ENCODE measurements at regions not wholly inside any gene's neighbourhood (a gene's known extent, or its start where the extent isn't known, plus 50 kb on each side); places are given as distances from the start of the nearest gene placed in this dataset.
"Not testable (repeated sequence)": the region's sequence is repeated elsewhere in the genome, so short reads cannot be mapped to it uniquely, and the experiment has no call there.

DNA sequence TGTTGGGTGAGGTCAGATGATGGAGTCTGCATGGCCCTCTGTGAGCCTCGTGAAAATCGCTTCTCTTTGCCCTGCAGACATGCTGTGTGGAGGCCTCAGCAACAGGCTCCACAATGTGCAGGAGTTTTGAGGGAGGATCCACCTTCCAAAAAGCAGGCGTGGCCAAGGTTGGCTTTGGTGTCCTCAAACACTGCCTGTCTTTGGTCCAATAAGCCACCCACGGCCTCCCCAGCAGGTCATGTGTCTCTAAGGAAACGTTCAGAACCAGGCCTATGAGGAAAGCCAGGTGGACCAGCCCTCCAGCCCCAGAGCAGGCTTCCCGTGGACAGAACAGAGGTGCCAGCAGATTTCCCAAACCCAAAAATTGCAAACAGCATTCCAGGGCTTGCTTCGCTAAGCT, 340.7 kb upstream of the IRX2 start:
- no peaks in the 10 kb centered on the region for H3K27me3 ChIP-seq (replicated peaks; ENCODE audit: insufficient read depth)
- no peak for DNase-seq (ENCODE audit: low spot score)
- H3K36me3 ChIP-seq: no peaks in the 10 kb centered on the region
- no peak overlapping the region for H3K27ac ChIP-seq
- TF ChIP-seq CTCF (IDR thresholded peaks at IDR 0.05): no peak
- no peak overlapping the region for H3K4me3 ChIP-seq
- ATAC-seq (ENCODE audit: insufficient number of reproducible peaks, low FRiP score, low read depth): no peak
- H3K4me1 ChIP-seq (ENCODE audit: control insufficient read depth in 1 of 2, low read depth in 2 of 2): no peaks in the 10 kb centered on the region
- H3K9me3 ChIP-seq: no peaks in the 10 kb centered on the region

DNA sequence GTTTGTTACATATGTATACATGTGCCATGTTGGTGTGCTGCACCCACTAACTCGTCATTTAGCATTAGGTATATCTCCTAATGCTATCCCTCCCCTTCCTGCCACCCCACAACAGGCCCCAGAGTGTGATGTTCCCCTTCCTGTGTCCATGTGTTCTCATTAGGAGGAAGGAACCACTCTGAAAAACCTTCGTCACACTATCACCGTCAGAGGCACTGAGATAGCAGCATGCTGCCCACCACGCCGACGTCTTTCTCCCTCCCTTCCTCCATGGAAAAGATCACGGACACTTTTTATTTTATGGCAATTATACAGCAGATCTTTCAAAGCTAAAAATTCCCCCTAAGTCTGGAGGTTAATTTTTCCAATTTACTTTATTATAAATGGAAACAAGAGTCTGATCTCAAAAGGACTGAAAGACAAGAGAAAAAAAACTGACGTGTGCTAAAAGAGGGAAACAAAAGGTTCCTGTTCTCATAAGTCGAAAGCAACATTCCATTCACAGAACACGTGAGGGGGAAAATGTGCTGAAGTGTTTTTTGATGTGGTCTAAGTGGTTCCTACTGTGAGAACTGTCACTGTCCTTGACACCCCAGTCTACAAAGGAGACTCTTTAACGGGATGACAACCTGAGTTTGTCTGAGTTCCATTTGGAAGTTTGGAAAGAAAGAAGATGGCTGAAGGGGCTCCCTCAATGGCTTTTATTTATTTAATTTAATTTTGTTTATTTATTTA, 339.7 kb upstream of the IRX2 start:
- Histone ChIP-seq H3K27ac (no peak overlapping the region), H3K27me3 (replicated peaks; ENCODE audit: insufficient read depth) (no peaks in the 10 kb centered on the region), H3K4me3 (no peak overlapping the region), H3K36me3 (no peaks in the 10 kb centered on the region), H3K9me3 (no peaks in the 10 kb centered on the region), H3K4me1 (ENCODE audit: control insufficient read depth in 1 of 2, low read depth in 2 of 2) (no peaks in the 10 kb centered on the region)
- ATAC-seq (ENCODE audit: insufficient number of reproducible peaks, low FRiP score, low read depth) (no peak), DNase-seq (ENCODE audit: low spot score) (no peak)
- no peak for TF ChIP-seq CTCF (IDR thresholded peaks at IDR 0.05)

DNA sequence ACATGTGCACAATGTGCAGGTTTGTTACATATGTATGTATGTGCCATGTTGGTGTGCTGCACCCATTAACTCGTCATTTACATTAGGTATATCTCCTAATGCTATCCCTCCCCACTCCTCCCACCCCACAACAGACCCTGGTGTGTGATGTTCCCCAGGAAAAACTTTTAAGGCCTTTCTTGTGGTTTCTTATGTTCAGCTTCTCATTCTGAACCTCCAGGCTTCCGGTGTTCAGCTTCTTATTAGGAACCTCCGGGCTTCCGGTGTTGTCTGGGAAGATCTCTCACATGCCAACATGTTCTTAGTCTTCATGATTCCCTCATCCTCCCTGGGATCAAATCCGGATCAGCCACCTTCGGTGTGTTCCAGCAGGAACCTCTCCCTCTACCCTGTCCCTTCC, 338.8 kb upstream of the IRX2 start:
- H3K4me3 ChIP-seq; DNase-seq (ENCODE audit: low spot score); H3K27me3 ChIP-seq (replicated peaks; ENCODE audit: insufficient read depth); H3K27ac ChIP-seq; H3K9me3 ChIP-seq; H3K4me1 ChIP-seq (ENCODE audit: control insufficient read depth in 1 of 2, low read depth in 2 of 2); H3K36me3 ChIP-seq; ATAC-seq (ENCODE audit: insufficient number of reproducible peaks, low FRiP score, low read depth): not testable (repeated sequence)

GRCh38 chr5:3080366-3080765, 328.9 kb upstream of the IRX2 start:
- ATAC-seq (ENCODE audit: insufficient number of reproducible peaks, low FRiP score, low read depth): no peak
- H3K4me3 ChIP-seq: no peak overlapping the region
- H3K36me3 ChIP-seq: no peaks in the 10 kb centered on the region
- no peak overlapping the region for H3K27ac ChIP-seq
- no peaks in the 10 kb centered on the region for H3K9me3 ChIP-seq
- no peak for DNase-seq (ENCODE audit: low spot score)
- no peaks in the 10 kb centered on the region for H3K27me3 ChIP-seq (replicated peaks; ENCODE audit: insufficient read depth)
- H3K4me1 ChIP-seq (ENCODE audit: control insufficient read depth in 1 of 2, low read depth in 2 of 2): no peaks in the 10 kb centered on the region
- no peak for TF ChIP-seq CTCF (IDR thresholded peaks at IDR 0.05)

DNA sequence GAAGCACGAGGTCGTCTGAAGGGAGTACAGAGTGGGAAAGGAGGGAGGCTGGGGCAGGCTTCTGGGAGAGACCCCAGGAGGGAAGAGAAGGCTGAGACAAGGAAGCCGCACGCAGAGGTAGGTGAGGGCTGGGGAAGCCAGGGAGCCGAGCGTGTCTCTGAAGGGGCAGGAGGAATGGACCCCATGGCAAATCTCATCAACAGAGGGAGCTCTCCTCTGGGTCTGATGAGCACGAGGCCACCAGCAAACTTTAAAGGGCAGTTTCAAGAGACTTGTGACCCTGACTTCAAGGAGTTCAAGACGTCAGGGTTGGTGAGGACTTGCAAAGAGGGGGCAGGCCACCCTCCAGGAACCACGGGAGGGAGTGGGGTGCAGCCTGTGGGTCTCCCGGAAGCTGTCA, 326.2 kb upstream of the IRX2 start:
- Histone ChIP-seq H3K36me3 (no peaks in the 10 kb centered on the region), H3K4me3 (no peak overlapping the region), H3K9me3 (no peaks in the 10 kb centered on the region), H3K27me3 (replicated peaks; ENCODE audit: insufficient read depth) (no peaks in the 10 kb centered on the region), H3K4me1 (ENCODE audit: control insufficient read depth in 1 of 2, low read depth in 2 of 2) (no peaks in the 10 kb centered on the region), H3K27ac (no peak overlapping the region)
- DNase-seq (ENCODE audit: low spot score) (no peak), ATAC-seq (ENCODE audit: insufficient number of reproducible peaks, low FRiP score, low read depth) (no peak)
- no peak for TF ChIP-seq CTCF (IDR thresholded peaks at IDR 0.05)

GRCh38 chr5:3075309-3075708, 323.8 kb upstream of the IRX2 start:
- no peak for ATAC-seq (ENCODE audit: insufficient number of reproducible peaks, low FRiP score, low read depth)
- no peaks in the 10 kb centered on the region for H3K4me1 ChIP-seq (ENCODE audit: control insufficient read depth in 1 of 2, low read depth in 2 of 2)
- H3K9me3 ChIP-seq: no peaks in the 10 kb centered on the region
- H3K36me3 ChIP-seq: no peaks in the 10 kb centered on the region
- no peak overlapping the region for H3K27ac ChIP-seq
- no peak overlapping the region for H3K4me3 ChIP-seq
- no peaks in the 10 kb centered on the region for H3K27me3 ChIP-seq (replicated peaks; ENCODE audit: insufficient read depth)
- DNase-seq (ENCODE audit: low spot score): no peak
- TF ChIP-seq CTCF (IDR thresholded peaks at IDR 0.05): no peak
